ENCODE measurements at regions not wholly inside any gene's neighbourhood (a gene's known extent, or its start where the extent isn't known, plus 50 kb on each side); places are given as distances from the start of the nearest gene placed in this dataset.

GRCh38 chr5:2260211-2261003 lies 377.7 kb upstream of the IRX4 start:
- TF ChIP-seq SP1 (IDR thresholded peaks at IDR 0.05; ENCODE audit: low read depth) (no peak), YY1 (IDR thresholded peaks at IDR 0.05; ENCODE audit: extremely low read depth, insufficient replicate concordance, low read depth, low read length) (no peak), CTCF (IDR thresholded peaks at IDR 0.05 in 2 of 3, conservative IDR thresholded peaks at IDR 0.05 in 1 of 3; ENCODE audit: borderline replicate concordance in 1 of 3, insufficient read depth in 1 of 3, low read depth in 2 of 3, low read length in 2 of 3) (no peak), MAX (IDR thresholded peaks at IDR 0.05) (no peak), POLR2A (IDR thresholded peaks at IDR 0.05; ENCODE audit: borderline replicate concordance, extremely low read depth, insufficient read depth, insufficient read length) (no peak), JUND (IDR thresholded peaks at IDR 0.05) (no peak), SIN3A (IDR thresholded peaks at IDR 0.05; ENCODE audit: low read depth) (no peak), EZH2phosphoT487 (IDR thresholded peaks at IDR 0.05; ENCODE audit: borderline replicate concordance) (no peak), POLR2AphosphoS5 (IDR thresholded peaks at IDR 0.05; ENCODE audit: low read depth, low read length) (no peak), ZFX (IDR thresholded peaks at IDR 0.05) (no peak), ZNF274 (IDR thresholded peaks at IDR 0.05; ENCODE audit: low read depth, low read length) (no peak), EZH2 (IDR thresholded peaks at IDR 0.05) (no peak)

Measured in HCT116 (cell line).